ENCODE measurements at regions not wholly inside any gene's neighbourhood (a gene's known extent, or its start where the extent isn't known, plus 50 kb on each side); places are given as distances from the start of the nearest gene placed in this dataset.

DNA sequence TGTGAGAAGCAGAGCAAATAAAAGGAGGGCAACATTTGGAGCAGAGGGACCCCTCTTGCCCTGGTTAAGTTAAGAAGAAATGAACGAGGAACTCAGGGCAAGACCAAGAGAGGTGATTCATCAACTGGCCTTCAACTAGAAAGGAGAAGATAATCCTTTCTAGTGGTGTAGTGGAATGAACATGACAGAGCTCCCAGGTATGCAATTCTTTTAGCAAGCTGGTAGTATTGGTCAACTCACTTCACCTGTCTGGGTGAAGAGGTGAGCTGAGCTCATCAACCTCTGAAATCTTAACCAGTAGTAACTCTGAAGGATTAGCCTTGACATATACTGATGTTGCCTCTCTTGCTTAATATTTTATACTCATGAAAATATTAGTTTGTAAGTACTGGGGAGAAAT is 1024.7 kb upstream of the GOT2 start:
- no peak for DNase-seq

DNA sequence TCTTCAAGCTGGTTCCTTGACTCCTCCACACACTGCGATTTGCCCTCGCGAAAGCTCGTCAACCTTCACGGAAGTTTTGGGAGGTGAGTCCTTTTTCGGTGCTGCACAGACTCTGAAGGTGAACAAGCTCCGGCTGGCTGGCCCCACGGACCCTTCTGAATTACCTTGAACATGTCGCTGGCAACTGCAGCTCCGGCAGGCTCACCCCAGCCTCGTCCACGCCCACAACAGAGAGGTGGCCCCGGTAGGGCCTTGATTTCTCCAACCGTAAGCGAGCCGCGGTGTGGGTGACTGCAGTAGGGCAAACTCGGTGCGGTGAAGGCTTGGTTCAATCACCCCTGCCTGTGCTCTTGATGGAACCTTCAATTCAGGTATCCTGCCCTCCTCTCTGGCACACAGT is 1020.7 kb upstream of the GOT2 start:
- DNase-seq = no peak

DNA sequence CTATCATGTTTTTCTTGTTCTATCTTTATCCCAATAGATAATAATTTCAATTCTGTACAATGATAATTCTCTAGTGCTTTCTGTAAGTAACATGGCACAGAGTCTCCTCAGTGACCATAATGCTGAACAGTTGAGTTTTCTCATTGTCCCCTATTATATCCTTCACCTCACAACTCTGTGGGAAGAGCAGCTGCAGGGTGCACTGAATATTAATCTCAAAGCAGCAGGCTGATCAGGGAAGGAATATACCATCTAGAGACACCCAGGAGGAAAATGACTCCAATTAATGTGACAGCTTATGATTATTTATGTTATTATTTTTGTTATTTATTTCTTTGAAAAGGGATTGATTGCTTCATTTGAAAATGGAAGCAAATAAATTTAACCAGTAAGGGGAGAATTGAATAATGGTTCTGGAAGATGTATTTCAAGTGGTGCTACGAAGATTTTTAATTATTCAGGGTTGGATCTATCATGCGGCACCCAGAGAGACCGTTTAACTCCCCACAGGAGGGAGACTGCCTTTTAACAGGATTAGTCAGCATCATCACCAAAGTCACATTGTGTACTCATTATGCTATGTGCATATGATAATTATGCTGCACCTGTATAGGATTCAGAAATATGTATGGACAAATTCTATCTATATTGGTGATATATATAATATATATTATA is 1015.7 kb upstream of the GOT2 start:
- no peak for DNase-seq

DNA sequence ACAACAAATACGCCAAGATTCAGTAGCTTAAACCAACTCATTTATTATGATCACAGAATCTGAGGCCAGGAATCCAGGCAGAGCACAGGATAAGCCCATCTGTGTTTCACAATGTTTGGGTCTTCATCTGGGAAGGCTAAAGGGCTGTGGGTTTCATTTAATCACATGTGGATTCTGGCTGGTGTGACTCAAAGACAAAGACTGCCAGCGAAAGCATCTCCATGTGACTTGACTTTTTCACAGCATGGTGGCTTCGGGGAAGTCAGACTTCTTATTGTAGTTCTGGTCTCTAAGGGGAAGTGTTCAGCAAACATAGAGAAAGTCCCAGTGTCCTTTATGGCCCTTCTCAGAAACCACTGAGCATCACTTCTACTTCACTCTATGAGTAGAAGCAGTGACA is 1014.4 kb upstream of the GOT2 start:
- DNase-seq = no peak

DNA sequence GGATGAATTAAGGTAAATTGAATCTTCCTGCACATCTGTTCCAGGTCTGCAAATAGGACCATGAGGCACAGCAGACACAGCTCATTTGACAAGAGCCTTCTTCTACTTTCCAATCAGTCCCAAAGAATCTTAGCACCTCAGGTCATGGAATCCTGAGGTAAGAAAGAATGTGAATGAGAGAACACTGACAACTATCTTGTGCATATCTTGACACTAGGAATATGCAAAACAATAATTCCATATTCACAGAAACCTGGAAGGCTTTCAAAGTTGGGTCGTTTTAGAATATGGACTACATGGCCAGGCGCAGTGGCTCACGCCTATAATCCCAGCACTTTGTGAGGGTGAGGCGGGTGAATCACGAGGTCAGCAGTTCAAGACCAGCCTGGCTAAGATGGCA is 1009.4 kb upstream of the GOT2 start:
- DNase-seq = no peak

DNA sequence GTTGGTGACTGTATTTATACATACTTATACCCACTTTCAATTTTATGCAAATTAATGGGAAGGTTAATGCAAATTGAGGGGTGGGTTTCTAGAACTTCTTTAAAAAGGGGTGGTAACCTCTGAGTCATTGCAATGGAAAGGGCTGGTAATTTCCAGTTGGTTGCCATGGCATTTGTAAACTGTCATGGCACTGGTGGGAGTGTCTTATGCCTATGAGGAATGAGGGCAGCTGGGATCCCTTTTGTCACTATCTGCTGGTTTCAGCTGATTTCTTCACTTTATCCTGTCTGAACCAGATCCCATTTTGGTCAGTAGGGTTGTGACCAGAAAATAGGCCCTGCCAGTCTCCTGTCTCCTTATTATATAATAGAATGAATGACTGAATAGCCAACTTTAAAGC is 1006.7 kb upstream of the GOT2 start:
- DNase-seq = no peak

DNA sequence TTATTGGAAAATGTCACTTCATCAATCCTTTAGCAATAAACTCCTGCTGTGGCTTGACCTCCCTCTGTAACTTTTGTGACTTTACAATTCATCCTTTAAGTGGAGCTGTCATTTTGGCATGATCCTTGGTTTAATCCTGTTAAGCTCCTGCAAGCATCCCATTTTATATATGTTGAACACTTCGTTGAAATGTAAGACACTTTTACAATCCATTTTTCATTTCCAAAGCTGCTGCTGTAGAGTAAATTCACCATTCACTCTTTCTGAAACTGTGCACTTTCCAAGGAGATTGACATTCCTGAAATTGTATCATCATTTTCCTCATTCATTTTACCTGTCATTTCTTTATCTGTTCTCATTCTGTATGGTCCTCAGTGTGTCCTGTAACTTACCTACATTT is 1003.2 kb upstream of the GOT2 start:
- DNase-seq = no peak

DNA sequence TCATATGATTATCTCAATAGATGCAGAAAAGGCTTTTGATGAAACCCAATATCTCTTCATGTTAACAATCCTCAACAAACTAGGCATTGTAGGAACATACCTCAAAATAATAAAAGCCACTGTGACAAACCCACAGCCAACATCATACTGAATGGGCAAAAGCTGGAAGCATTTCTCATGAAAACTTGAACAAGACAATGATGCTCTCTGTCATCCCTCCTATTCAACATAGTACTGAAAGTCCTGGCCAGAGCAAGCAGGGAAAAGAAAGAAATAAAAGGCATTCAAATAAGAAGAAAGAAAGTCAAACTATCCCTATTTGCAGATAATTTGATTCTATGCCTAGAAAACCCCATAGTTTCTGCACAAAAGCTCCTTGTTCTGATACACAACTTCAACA is 999.2 kb upstream of the GOT2 start:
- no peak for DNase-seq

DNA sequence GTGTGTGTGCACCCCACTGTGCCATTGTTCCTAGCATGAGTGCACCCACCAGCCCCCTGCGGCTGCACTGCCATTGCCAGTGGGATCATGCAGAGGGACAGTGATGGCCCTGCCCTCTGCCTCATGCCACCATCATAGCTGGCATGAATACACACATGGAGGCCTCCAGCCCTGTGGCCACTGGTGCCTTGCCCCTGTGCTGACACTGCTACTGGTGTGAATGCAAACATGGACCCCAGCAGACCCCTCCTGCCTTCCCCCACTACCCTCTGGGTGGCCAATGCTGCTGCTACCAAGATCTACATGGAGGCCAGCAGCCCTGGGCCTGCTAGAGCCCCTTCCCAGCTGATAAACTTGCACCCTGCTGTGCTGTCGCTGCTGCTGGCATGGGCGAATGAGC is 995.5 kb upstream of the GOT2 start:
- no peak for DNase-seq

DNA sequence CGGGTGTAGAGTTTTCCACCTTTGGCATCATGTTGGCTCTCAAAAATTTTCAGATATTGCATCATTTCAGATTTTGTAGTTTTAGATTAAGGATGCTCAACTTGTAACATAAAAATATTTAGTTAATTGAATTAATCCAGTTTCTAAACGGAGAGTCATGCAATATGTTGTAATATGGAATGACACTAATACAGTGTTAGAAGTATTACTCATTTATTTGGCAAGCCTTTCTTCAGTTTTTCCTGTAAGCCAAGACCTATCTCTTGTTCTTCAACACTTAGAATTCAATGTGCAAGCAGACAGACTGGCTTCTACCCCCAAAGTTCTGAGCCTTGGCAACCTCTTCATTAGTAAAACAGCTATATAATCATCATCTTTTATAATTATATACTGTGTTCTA is 985.0 kb upstream of the GOT2 start:
- DNase-seq = no peak

DNA sequence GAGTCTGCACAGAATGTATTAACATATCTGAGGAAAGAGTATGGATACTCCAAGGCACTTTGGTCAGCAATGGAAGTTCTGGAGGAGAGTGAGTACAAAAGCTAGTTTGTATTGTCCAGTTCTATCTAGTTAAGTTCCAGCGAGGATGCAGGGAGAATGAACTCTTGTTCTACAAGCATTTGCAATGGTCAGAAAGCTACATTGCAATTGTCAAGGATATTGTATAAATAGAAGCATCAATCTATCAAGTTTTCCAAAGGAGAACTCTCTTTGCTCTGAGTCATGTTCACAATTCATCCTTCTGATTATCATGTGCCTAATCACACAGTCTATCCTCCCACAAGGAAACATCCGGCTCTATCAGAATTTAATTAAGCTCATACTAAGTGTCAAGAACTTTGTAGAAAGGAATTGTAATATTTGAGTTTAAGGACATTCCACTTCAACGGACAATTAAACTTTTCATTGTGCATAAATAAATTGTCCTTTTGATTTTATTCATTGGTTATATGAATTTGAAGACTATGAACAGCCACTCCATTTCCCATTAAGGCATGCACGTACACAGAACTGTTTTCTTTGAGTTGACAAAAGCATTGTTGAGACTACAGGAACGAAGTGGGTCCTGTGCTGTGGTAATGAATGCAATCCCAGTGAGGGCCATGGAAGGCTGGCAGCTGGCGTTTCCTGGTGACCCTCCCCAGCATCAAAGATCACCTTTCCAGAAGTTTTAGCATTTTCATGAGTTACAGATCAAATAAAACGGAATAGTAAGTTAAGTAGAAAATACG is 973.5 kb upstream of the GOT2 start:
- no peak for DNase-seq

DNA sequence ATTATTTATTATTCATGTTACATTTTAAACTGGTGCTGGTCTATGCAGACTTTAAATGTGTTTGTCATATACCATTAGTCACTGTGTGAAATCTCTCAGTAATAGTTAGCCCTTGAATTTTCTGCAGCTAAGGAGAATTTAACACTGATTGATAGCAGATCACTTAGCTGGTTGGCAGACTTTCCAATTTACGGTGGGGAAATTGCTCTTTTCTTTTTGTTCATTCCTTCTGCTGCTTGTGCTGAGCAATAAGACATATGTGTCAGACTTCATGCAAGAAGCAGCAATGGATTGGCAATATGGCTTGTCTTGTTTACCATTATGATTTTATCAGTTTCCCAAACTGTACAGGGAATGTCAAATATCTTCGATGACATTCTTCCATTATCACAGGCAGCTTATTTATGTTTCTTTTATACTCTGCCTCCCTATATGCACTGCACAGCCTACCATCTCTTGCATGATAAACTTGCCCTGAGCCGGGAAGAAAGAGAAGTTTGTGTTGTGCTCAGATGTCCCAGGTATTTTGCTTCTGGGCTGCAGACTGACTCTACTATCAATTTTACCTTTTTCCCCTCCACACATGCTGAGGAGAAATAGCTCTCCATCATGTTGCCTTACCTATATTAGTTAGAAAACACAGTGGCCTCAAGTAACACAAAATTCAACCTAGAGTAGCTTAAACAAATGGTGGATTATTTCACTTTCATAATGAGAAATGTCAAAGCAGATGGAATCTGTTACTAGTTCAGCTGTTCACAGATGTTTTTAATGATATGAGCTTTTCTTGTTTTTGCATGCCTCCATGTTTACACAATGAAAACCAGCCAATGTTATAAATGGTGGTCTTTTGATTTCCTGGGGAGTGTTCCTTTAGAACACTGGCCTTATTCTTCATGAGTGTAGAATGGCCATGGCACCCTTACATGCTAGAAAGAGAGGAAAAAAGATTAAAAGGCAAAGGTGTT is 968.1 kb upstream of the GOT2 start:
- DNase-seq = no peak

DNA sequence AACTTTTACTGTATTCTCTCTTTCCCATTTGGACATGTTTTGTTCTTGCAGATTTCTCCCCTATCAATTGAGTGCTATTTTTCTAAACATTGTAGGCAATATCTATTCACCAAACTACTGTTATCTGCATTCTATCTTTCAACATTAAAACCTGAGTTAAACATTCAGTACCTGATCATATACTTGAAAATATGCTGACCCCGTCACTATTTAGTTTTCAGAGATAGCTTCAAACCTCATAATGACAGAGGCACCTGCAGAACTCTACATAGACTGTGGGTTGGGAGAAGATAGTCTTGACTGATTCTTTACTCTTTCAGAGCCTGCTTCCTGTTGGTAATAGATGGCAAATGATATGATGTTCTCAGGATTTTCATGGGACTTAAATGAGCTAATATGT is 965.7 kb upstream of the GOT2 start:
- no peak for DNase-seq

DNA sequence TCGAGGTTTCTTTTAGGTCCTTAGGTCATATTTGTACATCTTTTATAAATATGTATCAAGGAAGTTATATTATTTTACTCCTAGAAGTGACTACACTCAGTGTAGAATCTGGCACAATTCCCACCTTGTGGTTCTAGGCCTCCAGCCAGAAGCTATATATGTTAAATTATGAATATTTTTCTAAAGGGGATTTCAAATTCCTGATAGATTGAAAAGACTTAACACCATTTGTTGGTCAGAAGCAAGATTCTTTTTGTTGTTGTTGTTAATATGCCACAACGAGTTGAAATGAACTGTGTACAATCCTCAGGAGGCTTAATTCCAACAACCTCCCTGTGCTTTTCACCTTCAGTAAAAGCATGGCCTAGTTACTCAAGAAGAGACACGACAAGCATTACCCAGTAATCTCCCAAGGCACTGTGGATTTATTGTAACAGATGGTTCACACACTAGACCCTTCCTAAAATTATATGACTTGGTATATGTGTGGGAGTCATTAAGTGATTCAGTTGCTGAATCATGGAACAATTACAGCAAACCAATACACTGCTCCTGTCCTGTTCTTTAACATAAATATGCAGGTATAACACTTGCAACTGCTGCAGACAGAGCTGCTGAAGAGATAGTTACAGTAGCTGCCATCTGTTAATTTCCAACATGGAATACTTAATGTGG is 964.4 kb upstream of the GOT2 start:
- no peak for DNase-seq

DNA sequence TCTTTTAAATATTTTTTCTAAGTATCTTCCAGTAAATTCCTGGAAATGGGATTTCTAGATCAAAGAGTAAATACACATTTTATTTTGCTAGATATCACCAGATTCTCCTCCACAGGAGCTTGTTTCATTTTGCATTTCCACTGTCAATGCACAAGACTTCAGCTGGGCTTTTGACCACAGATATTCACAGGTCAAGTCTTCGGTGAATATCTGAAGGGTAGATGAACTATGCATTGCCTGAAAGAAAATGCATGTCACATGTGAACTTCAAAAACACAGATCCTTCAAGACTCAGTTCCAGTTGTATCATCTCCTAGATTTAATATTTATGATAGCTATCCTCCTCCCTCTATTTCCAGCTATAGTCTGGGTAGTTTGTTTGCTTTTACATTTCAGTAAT is 963.6 kb upstream of the GOT2 start:
- DNase-seq = no peak

DNA sequence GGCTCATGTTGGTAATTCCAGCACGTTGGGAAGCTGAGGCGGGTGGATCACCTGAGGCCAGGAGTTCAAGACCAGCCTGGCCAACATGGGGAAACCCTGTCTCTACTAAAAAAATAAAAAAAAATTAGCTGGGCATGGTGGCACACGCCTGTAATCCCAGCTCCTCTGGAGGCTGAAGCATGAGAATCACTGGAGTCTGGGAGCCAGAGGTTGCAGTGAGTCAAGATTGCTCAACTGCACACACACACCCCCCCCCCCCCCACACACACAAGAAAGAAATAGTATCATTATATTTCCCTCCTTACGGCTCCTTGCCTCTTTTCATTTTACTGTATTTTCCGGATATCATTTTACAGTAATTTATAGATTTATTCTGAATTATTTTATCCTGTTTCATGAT is 963.1 kb upstream of the GOT2 start:
- no peak for DNase-seq

DNA sequence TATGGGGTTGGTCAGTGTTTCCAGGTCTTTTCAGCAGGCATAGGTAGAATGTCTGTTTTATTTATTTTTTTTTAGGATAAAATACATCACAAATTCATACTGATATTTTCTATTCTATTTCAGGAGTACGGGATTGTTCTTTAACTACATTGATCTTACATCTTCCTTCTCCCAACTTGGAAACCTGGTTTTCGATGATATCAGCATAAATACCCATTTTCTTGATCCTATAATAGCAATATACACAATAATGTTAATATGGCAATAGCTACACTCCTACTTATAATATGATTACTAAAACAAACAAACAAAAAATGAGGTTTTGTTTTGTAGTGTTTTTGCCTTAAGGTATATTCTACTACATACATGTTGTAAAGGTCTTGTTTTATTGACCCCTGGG is 962.4 kb upstream of the GOT2 start:
- DNase-seq = no peak

DNA sequence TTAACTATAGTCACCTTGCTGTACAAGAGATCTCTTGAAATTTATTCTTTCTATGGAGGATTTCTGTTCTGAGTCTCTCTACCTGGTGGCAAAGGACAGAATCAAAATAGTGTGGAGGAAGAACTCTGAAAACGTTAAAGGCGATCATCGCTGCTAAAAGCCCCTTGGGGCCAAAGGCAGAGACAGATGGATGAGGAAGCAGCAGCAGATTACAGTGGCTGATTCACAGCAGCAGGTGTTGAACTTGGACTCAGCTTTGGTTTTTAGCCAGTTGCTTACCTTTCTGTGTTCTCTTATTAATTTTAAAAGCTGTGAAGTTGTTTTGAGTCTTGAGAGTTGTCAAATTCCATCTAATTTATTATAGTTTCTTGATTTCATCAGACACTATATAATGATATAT is 956.1 kb upstream of the GOT2 start:
- DNase-seq = no peak

DNA sequence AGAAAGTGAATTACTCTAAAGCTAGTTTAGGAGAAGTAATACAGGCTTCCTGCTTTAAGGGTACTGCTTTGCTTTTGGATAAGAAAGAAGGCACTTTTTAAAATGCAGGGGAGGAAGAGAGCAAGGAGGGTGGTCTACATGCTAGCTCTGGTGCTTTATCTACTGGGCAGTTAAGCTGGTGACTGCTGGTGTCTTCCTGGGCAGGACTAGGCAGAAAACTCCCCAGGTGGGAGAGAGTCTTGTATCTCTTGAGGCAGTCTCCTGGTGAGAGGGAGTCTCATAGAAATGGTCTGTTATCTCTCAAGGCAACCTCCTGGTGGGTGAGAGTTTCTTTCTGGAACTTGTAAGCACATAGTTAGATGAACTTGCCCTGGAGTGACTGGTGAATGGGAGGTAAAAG is 953.9 kb upstream of the GOT2 start:
- DNase-seq = no peak

DNA sequence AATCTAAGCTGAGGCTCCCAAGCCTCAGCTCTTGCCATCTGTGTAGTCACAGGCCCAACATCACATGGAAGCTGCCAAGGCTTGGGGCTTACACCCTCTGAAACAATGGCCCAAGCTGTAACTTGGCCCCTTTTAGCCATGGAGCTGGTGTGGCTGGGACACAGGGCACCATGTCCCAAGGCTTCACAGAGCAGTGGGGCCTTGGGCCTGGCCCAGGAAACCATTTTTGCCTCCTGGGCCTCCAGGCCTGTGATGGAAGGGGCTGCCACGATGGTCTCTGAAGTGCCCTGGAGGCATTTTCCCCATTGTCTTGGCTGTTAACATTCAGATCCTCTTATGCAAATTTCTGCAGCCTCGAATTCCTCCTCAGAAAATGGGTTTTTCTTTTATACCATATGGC is 952.3 kb upstream of the GOT2 start:
- DNase-seq = no peak

DNA sequence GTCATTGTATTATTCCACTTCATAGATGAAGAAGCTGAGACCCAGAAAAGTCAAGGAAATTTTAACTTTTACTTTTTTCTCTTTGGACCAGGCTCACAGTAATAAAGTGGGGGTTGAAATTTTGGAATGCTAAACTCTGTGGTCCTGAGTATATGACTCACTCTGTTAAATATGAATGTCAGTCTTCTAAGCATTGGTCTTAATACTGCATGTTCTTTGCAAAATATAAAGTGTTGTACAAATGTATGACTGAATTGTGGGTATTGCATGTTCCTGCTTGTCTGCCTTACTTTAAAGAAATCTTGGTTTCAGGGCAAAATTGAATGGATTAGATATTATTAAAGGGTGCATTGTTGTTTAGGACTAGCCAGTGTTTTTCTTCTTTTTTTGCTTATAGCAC is 950.8 kb upstream of the GOT2 start:
- no peak for DNase-seq

DNA sequence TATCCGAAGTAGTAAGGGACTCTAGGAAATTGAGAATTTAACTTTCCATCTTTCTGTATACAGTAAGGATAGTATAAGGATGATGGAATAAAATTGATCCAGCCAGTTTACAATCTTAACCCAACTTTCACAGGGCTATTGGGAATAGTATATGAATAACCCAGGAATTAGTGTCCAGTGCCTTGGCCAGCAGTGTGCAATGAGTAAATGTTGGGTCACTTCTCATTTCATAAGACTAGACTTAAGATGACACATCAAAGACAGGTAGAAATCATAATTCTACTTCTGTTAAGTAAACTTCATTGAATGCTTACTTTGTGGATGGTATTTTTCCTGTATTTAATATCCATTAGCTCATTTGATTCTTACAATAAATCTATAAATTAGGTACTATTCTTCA is 949.6 kb upstream of the GOT2 start:
- DNase-seq = no peak

DNA sequence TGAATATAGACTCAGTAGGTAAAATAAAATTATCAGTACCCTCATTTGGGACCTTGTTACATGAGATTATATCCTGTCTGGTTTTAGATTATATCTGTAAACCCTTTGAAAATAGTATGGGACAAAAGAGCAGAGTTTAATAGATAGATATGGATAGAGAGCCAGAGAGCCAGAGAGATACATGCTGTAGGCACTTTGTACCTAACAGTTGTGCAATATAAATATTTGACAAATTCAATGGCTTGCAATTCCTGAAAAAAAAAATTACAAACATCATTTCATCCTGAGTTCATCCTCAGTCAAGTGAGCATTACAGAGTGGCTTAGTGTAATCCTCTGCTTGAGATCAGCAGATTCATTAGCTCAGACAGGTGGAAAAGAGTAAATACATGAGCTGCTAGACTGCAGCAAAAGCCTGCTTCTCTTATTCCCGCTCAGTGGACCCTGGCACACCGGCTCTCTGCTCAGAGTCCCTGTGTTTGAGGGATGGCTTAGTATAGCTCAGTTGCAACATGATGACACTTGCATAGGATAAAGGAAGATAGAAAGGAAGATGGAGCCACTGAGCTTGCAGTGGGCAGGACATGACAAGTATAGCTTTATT is 931.6 kb upstream of the GOT2 start:
- no peak for DNase-seq

Measured in activated CD8-positive, alpha-beta memory T cell treated with anti-CD3 and anti-CD28 coated beads, Interleukin-2, amount 50 U/mL, for 4 hours (primary cell).